HUES6 (cell line): ENCODE measurements at regions not wholly inside any gene's neighbourhood (a gene's known extent, or its start where the extent isn't known, plus 50 kb on each side); places are given as distances from the start of the nearest gene placed in this dataset.
"Not testable (repeated sequence)": the region's sequence is repeated elsewhere in the genome, so short reads cannot be mapped to it uniquely, and the experiment has no call there.

Experiments
- H3K27ac ChIP-seq: 2 replicates; pipeline ENCODE4 v1.7.0; 2013; ENCODE audit warnings: low read depth, mild to moderate bottlenecking, low read length, inconsistent platforms
- H3K27me3 ChIP-seq: 2 replicates; pipeline ENCODE4 v1.6.1; 2013; ENCODE audit warnings: low read length; ENCODE audit not compliant: control insufficient read depth, insufficient read depth
- H3K36me3 ChIP-seq: 2 replicates; pipeline ENCODE4 v1.6.1; 2013; ENCODE audit warnings: low read length; ENCODE audit not compliant: control insufficient read depth, insufficient read depth
- H3K4me1 ChIP-seq: 2 replicates; pipeline ENCODE4 v1.6.1; 2013; ENCODE audit warnings: low read length; ENCODE audit not compliant: control insufficient read depth, insufficient read depth
- H3K4me3 ChIP-seq: 2 replicates; pipeline ENCODE4 v1.5.1; 2013; ENCODE audit warnings: low read depth, low read length
- H3K9ac ChIP-seq: one replicate; pipeline ENCODE4 v1.6.1; 2013; ENCODE audit warnings: mild to moderate bottlenecking, low read length
- H3K9me3 ChIP-seq: 2 replicates; pipeline ENCODE4 v1.6.1; 2013; ENCODE audit warnings: low read depth, low read length; ENCODE audit not compliant: control insufficient read depth, insufficient read depth

DNA sequence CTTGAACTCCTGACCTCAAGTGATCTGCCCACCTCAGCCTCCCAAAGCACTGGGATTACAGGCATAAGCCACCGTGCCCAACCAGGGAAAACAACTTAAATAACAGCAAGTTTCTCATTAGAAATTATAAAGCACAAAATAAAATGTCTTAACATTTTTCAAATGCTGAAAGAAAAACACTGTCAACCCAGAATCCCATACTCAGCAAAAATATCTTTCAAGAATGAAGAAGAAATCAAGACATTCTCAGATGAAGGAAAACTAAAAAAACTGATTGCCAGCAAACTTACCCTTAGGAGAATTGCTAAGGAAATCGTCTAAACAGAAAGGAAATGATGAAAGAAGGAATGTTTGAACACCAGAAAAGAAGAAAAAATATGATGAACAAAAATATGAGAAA is 191.1 kb upstream of the NR5A2 start:
- H3K27ac ChIP-seq: no peak overlapping the region
- peaks cover 2% of the 10 kb centered on the region; the same call in 1 of the 2 replicates for H3K9me3 ChIP-seq
- H3K27me3 ChIP-seq: no peaks in the 10 kb centered on the region
- no peak overlapping the region for H3K9ac ChIP-seq
- H3K36me3 ChIP-seq: no peaks in the 10 kb centered on the region
- no peak overlapping the region for H3K4me3 ChIP-seq
- H3K4me1 ChIP-seq: no peaks in the 10 kb centered on the region

- Histone ChIP-seq H3K36me3 (no peaks in the 10 kb centered on the region), H3K4me3 (no peak overlapping the region), H3K4me1 (no peaks in the 10 kb centered on the region), H3K27ac (no peak overlapping the region), H3K9ac (no peak overlapping the region), H3K27me3 (no peaks in the 10 kb centered on the region), H3K9me3 (peaks cover 2% of the 10 kb centered on the region; the same call in 1 of the 2 replicates)
Measured at GRCh38 chr1:199837321-199837720, 190.2 kb upstream of the NR5A2 start.

DNA sequence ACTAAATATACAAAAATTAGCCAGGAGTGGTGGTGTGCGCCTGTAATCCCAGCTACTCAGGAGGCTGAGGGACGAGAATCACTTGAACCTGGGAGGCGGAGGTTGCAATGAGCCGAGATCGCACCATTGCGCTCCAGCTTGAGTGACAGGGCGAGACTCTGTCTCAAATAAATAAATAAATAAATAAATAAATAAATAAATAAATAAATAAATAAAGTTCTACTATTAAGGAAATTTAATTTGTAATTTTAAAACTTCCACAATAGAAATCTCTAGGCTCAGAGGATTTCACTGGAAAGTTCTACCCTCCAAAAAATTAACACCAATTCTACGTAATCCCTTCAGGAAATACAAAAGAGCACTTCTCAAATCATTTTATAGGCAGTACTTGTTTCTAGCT is 187.9 kb upstream of the NR5A2 start:
- H3K27me3 ChIP-seq, H3K36me3 ChIP-seq, H3K4me1 ChIP-seq, H3K27ac ChIP-seq, H3K9me3 ChIP-seq, H3K9ac ChIP-seq, H3K4me3 ChIP-seq: not testable (repeated sequence)

DNA sequence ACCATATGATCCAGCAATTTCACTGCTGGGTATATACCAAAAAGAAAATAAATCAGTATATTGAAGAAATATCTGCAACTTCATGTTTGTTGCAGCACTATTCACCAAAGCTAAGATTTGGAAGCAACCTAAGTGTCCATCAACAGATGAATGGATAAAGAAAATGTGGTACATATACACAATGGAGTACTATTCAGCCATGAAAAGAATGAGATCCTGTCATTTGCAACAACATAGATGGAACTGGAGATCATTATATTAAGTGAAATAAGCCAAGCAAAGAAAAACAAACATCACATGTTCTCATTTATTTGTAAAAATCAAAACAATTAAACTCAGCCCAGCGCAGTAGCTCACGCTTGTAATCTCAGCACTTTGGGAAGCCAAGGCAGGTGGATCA is 184.4 kb upstream of the NR5A2 start:
- not testable (repeated sequence) for H3K27me3 ChIP-seq, H3K4me3 ChIP-seq, H3K36me3 ChIP-seq, H3K9ac ChIP-seq, H3K4me1 ChIP-seq, H3K9me3 ChIP-seq, H3K27ac ChIP-seq

DNA sequence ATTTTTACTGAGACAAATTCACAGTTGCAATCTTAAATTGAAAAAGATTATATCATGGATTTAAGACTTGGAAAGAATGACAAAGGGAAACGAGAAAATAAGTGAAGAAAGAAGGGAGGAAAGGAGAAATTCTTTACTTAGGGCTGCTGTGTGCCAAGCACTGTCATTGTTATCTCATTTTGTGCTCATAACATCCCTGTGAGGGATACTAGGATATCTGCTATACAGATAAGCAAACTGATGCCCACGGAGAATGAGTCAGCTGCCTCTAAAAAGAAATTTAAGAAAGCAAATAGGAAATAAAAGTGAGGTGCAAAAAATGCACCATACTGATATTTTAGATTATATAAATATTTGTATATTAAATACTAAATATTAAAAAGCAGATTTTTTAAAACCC is 183.6 kb upstream of the NR5A2 start:
- Histone ChIP-seq H3K36me3 (no peaks in the 10 kb centered on the region), H3K4me3 (no peak overlapping the region), H3K27ac (no peak overlapping the region), H3K9me3 (peaks cover 1% of the 10 kb centered on the region; the same call in 1 of the 2 replicates), H3K27me3 (no peaks in the 10 kb centered on the region), H3K4me1 (no peaks in the 10 kb centered on the region), H3K9ac (no peak overlapping the region)

DNA sequence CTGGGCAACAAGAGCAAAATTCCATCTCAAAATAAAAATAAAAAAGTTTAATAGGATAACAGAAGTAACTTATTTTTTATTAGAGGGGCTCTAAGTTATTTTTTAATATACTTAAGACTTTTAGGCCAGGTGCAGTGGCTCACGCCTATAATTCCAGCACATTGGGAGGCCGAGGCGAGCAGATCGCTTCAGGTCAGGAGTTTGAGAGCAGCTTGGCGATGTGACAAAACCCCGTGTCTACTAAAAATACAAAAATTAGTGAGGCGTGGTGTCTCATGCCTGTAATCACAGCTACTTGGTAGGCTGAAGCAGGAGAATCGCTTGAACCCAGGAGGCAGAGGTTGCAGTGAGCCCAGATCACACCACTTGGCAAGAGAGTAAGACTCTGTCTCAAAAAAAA is 180.5 kb upstream of the NR5A2 start:
- no peaks in the 10 kb centered on the region for H3K4me1 ChIP-seq
- no peaks in the 10 kb centered on the region for H3K27me3 ChIP-seq
- no peak overlapping the region for H3K4me3 ChIP-seq
- no peak overlapping the region for H3K9ac ChIP-seq
- no peaks in the 10 kb centered on the region for H3K36me3 ChIP-seq
- H3K9me3 ChIP-seq: no peaks in the 10 kb centered on the region
- no peak overlapping the region for H3K27ac ChIP-seq

GRCh38 chr1:199851439-199852140 is 175.9 kb upstream of the NR5A2 start:
- Histone ChIP-seq H3K36me3 (no peaks in the 10 kb centered on the region), H3K27ac (no peak overlapping the region), H3K4me1 (peaks cover 10% of the 10 kb centered on the region), H3K27me3 (no peaks in the 10 kb centered on the region), H3K9ac (no peak overlapping the region), H3K9me3 (no peaks in the 10 kb centered on the region), H3K4me3 (no peak overlapping the region)

DNA sequence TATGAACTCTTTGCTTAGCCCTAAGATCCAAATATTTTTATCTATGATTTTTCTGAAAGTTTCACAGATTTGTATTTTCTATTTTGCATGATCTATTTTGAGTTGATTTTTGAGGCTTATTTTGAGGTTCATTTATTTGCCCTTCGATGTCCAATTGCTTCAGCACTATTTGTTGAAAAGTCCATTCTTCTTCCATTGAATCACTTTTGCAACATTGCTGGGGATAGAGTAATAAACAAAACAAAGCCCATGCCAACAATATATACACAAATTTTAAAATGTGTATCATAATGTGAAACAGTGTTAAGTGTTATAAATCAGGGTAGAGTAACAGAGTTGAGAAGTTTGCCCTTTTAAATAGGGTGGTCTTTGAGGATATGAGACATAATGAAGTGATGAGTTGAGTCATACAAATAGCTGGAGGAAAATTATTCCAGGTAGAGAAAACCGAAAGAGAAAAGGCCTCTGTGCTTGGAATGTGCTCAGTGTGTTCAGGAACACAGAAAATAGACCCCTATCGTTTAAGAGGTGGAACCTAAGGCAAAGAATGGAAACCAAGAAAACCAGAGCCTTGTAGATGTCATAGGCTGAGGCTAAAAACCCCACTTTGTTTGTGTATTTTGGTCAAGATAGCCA is 172.7 kb upstream of the NR5A2 start:
- Histone ChIP-seq H3K4me1 (peaks cover 15% of the 10 kb centered on the region), H3K27me3 (no peaks in the 10 kb centered on the region), H3K9ac (no peak overlapping the region), H3K27ac (no peak overlapping the region), H3K36me3 (no peaks in the 10 kb centered on the region), H3K9me3 (no peaks in the 10 kb centered on the region), H3K4me3 (no peak overlapping the region)

DNA sequence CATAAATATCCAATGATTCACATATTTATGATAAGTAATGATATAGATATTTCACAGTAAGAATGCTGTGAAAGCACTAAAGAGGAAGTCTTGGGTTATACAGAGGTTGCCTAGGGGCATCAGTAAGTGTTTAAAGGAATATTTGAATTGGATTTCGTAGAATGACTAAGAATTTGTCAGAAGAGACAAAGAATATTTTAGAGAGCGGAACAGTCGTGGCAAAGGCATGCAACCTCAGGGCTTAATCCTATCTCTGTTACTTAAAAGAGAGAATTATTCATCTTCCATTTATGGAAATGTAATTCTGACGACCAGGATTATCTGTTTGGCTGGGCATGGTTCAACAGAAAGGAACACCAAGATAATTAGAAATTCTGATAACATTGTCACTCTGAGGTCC is 171.9 kb upstream of the NR5A2 start:
- H3K9me3 ChIP-seq: no peaks in the 10 kb centered on the region
- no peaks in the 10 kb centered on the region for H3K27me3 ChIP-seq
- peaks cover 15% of the 10 kb centered on the region for H3K4me1 ChIP-seq
- H3K9ac ChIP-seq: no peak overlapping the region
- H3K36me3 ChIP-seq: no peaks in the 10 kb centered on the region
- no peak overlapping the region for H3K4me3 ChIP-seq
- H3K27ac ChIP-seq: no peak overlapping the region

GRCh38 chr1:199856216-199856780 is 171.2 kb upstream of the NR5A2 start:
- Histone ChIP-seq H3K27ac (no peak overlapping the region), H3K4me1 (peaks cover 15% of the 10 kb centered on the region), H3K9ac (no peak overlapping the region), H3K9me3 (no peaks in the 10 kb centered on the region), H3K4me3 (no peak overlapping the region), H3K36me3 (no peaks in the 10 kb centered on the region), H3K27me3 (no peaks in the 10 kb centered on the region)

GRCh38 chr1:199857108-199857507 is 170.4 kb upstream of the NR5A2 start:
- Histone ChIP-seq H3K27ac (no peak overlapping the region), H3K9ac (no peak overlapping the region), H3K36me3 (no peaks in the 10 kb centered on the region), H3K9me3 (no peaks in the 10 kb centered on the region), H3K4me1 (peaks cover 15% of the 10 kb centered on the region), H3K4me3 (no peak overlapping the region), H3K27me3 (no peaks in the 10 kb centered on the region)
